HepG2 (cell line): ENCODE measurements at regions not wholly inside any gene's neighbourhood (a gene's known extent, or its start where the extent isn't known, plus 50 kb on each side); places are given as distances from the start of the nearest gene placed in this dataset.

Experiments
- ATAC-seq: fragments of 200-7000 bp; cut with Tn5 transposase; 3 replicates; pipeline ENCODE4 v1.9.1; 2020; ENCODE audit warnings: mild to moderate bottlenecking, moderate library complexity
- BruUV-seq: library from RNA; stranded (reverse); fragments of 400-500 nt; replicated peaks from 2 replicates; lab custom pipeline; 2021; lab: Mats Ljungman, UMichigan
- CTCF ChIA-PET: fragments of 300-600 bp; formaldehyde crosslinking; extraction: SDS; loops from one replicate; lab custom pipeline; 2021; ENCODE audit warnings: low total read pairs, inconsistent platforms, low intra/inter-chr PET ratio; lab: Yijun Ruan, JAX
- POLR2A ChIA-PET: fragments of 350-600 bp; sonication (Branson Sonifier 250); formaldehyde crosslinking; loops from one replicate; lab custom pipeline; 2020; ENCODE audit warnings: antibody characterized with exemption, inconsistent platforms; lab: Yijun Ruan, JAX
- DNase-seq: peaks from one replicate; pipeline ENCODE4 v3.0.0-alpha.2; 2015; ENCODE audit warnings: low spot score
- FAIRE-seq: peaks from 3 replicates; lab custom pipeline; 2011; peaks lifted over from hg19 to GRCh38; lab: Jason Lieb, UNC
- H2AFZ ChIP-seq: one replicate; pipeline ENCODE4 v1.6.1; 2011; ENCODE audit warnings: low read length, inconsistent platforms
- H3K27ac ChIP-seq: fragments of 300-600 bp; 3 replicates; pipeline ENCODE4 v1.8.0; 2011; ENCODE audit warnings: mixed run types, mild to moderate bottlenecking, mixed read lengths, low read length, inconsistent platforms; ENCODE audit not compliant: insufficient read depth; ENCODE audit errors: extremely low read length
- H3K27me3 ChIP-seq, 2 experiments: fragments of 200-600 bp in 1 of 2; 2 replicates in 1 of 2; 3 replicates in 1 of 2; pipeline versions ENCODE4 v1.6.0 to v1.8.0; 2011; ENCODE audit warnings: low read length in 2 of 2, mild to moderate bottlenecking in 2 of 2, moderate library complexity in 2 of 2, inconsistent platforms in 1 of 2; ENCODE audit not compliant: insufficient read depth in 2 of 2, control insufficient read depth in 1 of 2
- H3K36me3 ChIP-seq, 2 experiments: fragments of 200-600 bp in 1 of 2; replicated peaks in 1 of 2; 2 replicates in 1 of 2; 3 replicates in 1 of 2; pipeline versions ENCODE4 v1.5.1 to v1.8.0; 2011; ENCODE audit warnings: low read length in 2 of 2, inconsistent platforms in 1 of 2; ENCODE audit not compliant: insufficient read depth in 2 of 2, control insufficient read depth in 1 of 2
- H3K4me1 ChIP-seq: 2 replicates; pipeline ENCODE4 v1.5.1; 2012; ENCODE audit warnings: low read length, inconsistent platforms; ENCODE audit not compliant: insufficient read depth
- H3K4me2 ChIP-seq: 2 replicates; pipeline ENCODE4 v1.6.0; 2011; ENCODE audit warnings: low read depth, low read length, inconsistent platforms
- H3K4me3 ChIP-seq, 3 experiments: fragments of 200-600 bp in 1 of 3; sonication (generic), shearing (Covaris generic) in 1 of 3; replicated peaks in 1 of 3; 2 replicates each; pipeline ENCODE4 v1.5.1; 2011 to 2016; ENCODE audit warnings: low read length in 3 of 3, inconsistent platforms in 2 of 3, low read depth in 2 of 3, mild to moderate bottlenecking in 2 of 3, control low read depth in 1 of 3, mixed read lengths in 1 of 3; ENCODE audit not compliant: insufficient read depth in 1 of 3
- H3K79me2 ChIP-seq: one replicate; pipeline ENCODE4 v1.6.1; 2011; ENCODE audit warnings: low read length, inconsistent platforms; ENCODE audit not compliant: insufficient read depth
- H3K9ac ChIP-seq: 2 replicates; pipeline ENCODE4 v1.6.0; 2011; ENCODE audit warnings: mild to moderate bottlenecking, low read depth, low read length, inconsistent platforms; ENCODE audit not compliant: insufficient read depth
- H3K9me3 ChIP-seq: 2 replicates; pipeline ENCODE4 v1.5.1; 2012; ENCODE audit warnings: mild to moderate bottlenecking, low read length
- H4K20me1 ChIP-seq: 2 replicates; pipeline ENCODE4 v1.6.0; 2011; ENCODE audit warnings: inconsistent platforms, mild to moderate bottlenecking, low read length, moderate library complexity; ENCODE audit not compliant: insufficient read depth
- HDAC1 ChIP-seq: sonication (generic); formaldehyde crosslinking; IDR thresholded peaks from 2 replicates; pipeline ENCODE4 v1.5.1; 2020; ENCODE audit warnings: mild to moderate bottlenecking, missing genetic modification reagents
- MEIS1 ChIP-seq: sonication (generic); formaldehyde crosslinking; IDR thresholded peaks from 2 replicates; pipeline ENCODE4 v1.9.0; 2021; ENCODE audit warnings: mild to moderate bottlenecking, missing genetic modification reagents, moderate library complexity, borderline replicate concordance
- TP53 ChIP-seq: sonication (generic); formaldehyde crosslinking; conservative IDR thresholded peaks from 2 replicates; pipeline ENCODE4 v1.4.0; 2020; ENCODE audit warnings: missing genetic modification reagents
- ZIK1 ChIP-seq: sonication (generic); formaldehyde crosslinking; IDR thresholded peaks from 2 replicates; pipeline ENCODE4 v1.5.0; 2020; ENCODE audit warnings: mild to moderate bottlenecking, low read depth, missing genetic modification reagents, borderline replicate concordance
- ZNF761 ChIP-seq: sonication (generic); formaldehyde crosslinking; conservative IDR thresholded peaks from 2 replicates; pipeline ENCODE4 v1.4.0; 2020; ENCODE audit warnings: mild to moderate bottlenecking, missing genetic modification reagents
- WGBS: methylation state at CpG from one replicate; pipeline ENCODE4 v1.1.6; 2017; ENCODE audit warnings: low lambda C conversion rate; 5-methylcytosine and 5-hydroxymethylcytosine counted together
- in situ Hi-C: cut with HindIII; loops from 2 replicates; pipeline ENCODE4 v1.10.0; 2017; ENCODE audit warnings: low pct_unique_long_range_greater_than_20kb; ENCODE audit not compliant: extremely low pct_ligation_motif_present
- intact Hi-C: fragments of 100-400 bp; cut with micrococcal nuclease; formaldehyde crosslinking; loops from one replicate; pipeline ENCODE4 v1.10.0; 2022; ENCODE audit not compliant: unreplicated experiment
- TF ChIP-seq, protein P1 (sequence below): sonication (generic); formaldehyde crosslinking; IDR thresholded peaks from 2 replicates; pipeline ENCODE4 v1.4.0; 2020; ENCODE audit warnings: missing genetic modification reagents
- TF ChIP-seq, protein P2 (sequence below): sonication (generic); formaldehyde crosslinking; IDR thresholded peaks from 2 replicates; pipeline ENCODE4 v1.5.1; 2020; ENCODE audit warnings: missing genetic modification reagents, mild to moderate bottlenecking, borderline replicate concordance
- TF ChIP-seq, protein P3 (sequence below), 2 experiments: fragments of 450-650 bp in 1 of 2; sonication (generic) in 1 of 2; formaldehyde crosslinking; IDR thresholded peaks; 2 replicates each; pipeline versions ENCODE4 v1.5.0 to v1.8.0; 2020 to 2022; ENCODE audit warnings: mild to moderate bottlenecking in 1 of 2, missing genetic modification reagents in 1 of 2
- TF ChIP-seq, protein P4 (sequence below): sonication (generic); formaldehyde crosslinking; IDR thresholded peaks from one replicate; pipeline ENCODE4 v1.5.1; 2020; ENCODE audit warnings: mild to moderate bottlenecking, missing genetic modification reagents; ENCODE audit errors: not compliant biosample characterization

DNA sequence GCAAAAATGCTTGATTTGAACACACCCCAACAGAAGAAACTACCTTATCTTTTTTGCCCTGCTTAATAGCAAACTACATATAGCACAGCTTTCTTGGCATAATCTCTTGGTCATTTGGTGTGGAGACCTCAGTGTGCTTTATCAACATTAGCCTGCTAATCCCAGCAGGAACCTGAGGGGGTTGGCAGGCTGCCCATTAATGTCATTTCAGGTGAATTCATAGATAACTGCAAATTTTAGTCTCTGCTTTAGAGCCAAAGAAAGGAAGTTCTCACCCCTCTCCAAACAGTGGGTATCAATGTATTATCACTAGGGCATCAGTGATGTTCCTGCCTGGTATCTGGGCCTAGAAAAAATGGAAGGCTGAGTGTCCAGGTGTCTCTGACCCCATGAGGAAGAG, 489.0 kb downstream of the NTRK2 start (continued):
- TF ChIP-seq, protein P1, sequence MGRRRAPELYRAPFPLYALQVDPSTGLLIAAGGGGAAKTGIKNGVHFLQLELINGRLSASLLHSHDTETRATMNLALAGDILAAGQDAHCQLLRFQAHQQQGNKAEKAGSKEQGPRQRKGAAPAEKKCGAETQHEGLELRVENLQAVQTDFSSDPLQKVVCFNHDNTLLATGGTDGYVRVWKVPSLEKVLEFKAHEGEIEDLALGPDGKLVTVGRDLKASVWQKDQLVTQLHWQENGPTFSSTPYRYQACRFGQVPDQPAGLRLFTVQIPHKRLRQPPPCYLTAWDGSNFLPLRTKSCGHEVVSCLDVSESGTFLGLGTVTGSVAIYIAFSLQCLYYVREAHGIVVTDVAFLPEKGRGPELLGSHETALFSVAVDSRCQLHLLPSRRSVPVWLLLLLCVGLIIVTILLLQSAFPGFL (CRISPR knock-in tag), result no peak

DNA sequence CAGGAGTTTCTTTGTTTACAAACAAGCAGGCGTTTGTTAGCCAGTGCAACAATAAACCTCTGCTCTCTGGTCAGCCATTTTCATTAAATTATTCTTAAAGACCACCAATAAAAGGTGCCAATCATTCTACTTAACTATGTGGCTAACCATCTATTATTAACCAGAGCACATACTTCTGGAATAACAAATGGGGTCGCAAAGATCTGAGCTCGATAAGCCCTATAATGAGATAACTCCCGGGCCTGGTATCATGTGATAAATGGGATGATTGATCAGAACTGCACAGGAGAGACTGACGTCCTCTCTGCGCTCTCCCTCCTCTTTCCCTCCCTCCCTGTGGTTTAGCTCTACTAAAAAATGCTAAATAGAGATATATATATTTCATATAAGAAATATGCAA, 488.2 kb downstream of the NTRK2 start:
- no peak overlapping the region for H3K4me2 ChIP-seq
- no TSS peak for BruUV-seq
- ATAC-seq, result no peak
- TF ChIP-seq MEIS1 (no peak), TP53 (CRISPR knock-in tag) (no peak), ZIK1 (no peak), ZNF761 (CRISPR knock-in tag) (no peak), HDAC1 (no peak)
- TF ChIP-seq, protein P2, sequence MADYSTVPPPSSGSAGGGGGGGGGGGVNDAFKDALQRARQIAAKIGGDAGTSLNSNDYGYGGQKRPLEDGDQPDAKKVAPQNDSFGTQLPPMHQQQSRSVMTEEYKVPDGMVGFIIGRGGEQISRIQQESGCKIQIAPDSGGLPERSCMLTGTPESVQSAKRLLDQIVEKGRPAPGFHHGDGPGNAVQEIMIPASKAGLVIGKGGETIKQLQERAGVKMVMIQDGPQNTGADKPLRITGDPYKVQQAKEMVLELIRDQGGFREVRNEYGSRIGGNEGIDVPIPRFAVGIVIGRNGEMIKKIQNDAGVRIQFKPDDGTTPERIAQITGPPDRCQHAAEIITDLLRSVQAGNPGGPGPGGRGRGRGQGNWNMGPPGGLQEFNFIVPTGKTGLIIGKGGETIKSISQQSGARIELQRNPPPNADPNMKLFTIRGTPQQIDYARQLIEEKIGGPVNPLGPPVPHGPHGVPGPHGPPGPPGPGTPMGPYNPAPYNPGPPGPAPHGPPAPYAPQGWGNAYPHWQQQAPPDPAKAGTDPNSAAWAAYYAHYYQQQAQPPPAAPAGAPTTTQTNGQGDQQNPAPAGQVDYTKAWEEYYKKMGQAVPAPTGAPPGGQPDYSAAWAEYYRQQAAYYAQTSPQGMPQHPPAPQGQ (CRISPR knock-in tag), result no peak
- TF ChIP-seq, protein P3, sequence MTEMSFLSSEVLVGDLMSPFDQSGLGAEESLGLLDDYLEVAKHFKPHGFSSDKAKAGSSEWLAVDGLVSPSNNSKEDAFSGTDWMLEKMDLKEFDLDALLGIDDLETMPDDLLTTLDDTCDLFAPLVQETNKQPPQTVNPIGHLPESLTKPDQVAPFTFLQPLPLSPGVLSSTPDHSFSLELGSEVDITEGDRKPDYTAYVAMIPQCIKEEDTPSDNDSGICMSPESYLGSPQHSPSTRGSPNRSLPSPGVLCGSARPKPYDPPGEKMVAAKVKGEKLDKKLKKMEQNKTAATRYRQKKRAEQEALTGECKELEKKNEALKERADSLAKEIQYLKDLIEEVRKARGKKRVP (CRISPR knock-in tag; IDR thresholded peaks at IDR 0.05), result no peak
- TF ChIP-seq, protein P4, sequence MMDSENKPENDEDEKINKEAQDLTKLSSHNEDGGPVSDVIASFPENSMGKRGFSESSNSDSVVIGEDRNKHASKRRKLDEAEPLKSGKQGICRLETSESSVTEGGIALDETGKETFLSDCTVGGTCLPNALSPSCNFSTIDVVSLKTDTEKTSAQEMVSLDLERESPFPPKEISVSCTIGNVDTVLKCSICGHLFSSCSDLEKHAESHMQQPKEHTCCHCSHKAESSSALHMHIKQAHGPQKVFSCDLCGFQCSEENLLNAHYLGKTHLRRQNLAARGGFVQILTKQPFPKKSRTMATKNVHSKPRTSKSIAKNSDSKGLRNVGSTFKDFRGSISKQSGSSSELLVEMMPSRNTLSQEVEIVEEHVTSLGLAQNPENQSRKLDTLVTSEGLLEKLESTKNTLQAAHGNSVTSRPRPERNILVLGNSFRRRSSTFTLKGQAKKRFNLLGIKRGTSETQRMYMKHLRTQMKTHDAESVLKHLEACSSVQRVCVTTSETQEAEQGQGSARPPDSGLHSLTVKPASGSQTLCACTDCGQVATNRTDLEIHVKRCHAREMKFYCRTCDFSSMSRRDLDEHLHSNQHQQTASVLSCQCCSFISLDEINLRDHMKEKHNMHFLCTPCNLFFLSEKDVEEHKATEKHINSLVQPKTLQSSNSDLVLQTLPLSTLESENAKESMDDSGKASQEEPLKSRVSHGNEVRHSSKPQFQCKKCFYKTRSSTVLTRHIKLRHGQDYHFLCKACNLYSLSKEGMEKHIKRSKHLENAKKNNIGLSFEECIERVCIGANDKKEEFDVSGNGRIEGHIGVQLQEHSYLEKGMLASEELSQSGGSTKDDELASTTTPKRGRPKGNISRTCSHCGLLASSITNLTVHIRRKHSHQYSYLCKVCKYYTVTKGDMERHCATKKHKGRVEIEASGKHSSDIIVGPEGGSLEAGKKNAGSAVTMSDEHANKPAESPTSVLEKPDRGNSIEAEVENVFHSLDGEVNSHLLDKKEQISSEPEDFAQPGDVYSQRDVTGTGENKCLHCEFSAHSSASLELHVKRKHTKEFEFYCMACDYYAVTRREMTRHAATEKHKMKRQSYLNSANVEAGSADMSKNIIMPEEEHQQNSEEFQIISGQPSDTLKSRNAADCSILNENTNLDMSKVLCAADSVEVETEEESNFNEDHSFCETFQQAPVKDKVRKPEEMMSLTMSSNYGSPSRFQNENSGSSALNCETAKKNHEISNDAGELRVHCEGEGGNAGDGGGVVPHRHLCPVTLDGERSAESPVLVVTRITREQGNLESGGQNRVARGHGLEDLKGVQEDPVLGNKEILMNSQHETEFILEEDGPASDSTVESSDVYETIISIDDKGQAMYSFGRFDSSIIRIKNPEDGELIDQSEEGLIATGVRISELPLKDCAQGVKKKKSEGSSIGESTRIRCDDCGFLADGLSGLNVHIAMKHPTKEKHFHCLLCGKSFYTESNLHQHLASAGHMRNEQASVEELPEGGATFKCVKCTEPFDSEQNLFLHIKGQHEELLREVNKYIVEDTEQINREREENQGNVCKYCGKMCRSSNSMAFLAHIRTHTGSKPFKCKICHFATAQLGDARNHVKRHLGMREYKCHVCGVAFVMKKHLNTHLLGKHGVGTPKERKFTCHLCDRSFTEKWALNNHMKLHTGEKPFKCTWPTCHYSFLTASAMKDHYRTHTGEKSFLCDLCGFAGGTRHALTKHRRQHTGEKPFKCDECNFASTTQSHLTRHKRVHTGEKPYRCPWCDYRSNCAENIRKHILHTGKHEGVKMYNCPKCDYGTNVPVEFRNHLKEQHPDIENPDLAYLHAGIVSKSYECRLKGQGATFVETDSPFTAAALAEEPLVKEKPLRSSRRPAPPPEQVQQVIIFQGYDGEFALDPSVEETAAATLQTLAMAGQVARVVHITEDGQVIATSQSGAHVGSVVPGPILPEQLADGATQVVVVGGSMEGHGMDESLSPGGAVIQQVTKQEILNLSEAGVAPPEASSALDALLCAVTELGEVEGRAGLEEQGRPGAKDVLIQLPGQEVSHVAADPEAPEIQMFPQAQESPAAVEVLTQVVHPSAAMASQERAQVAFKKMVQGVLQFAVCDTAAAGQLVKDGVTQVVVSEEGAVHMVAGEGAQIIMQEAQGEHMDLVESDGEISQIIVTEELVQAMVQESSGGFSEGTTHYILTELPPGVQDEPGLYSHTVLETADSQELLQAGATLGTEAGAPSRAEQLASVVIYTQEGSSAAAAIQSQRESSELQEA (CRISPR knock-in tag), result no peak

More for the DNA sequence above, 488.2 kb downstream of the NTRK2 start:
- in situ Hi-C loops (no loop called here), intact Hi-C loops (no loop called here)
- Histone ChIP-seq H3K27ac (no peak overlapping the region), H3K79me2 (no peaks in the 10 kb centered on the region), H2AFZ (no peak overlapping the region), H4K20me1 (no peaks in the 10 kb centered on the region), H3K9me3 (no peaks in the 10 kb centered on the region), H3K4me1 (no peaks in the 10 kb centered on the region), H3K27me3 (no peaks in the 10 kb centered on the region), H3K4me3 (no peak overlapping the region), H3K36me3 (no peaks in the 10 kb centered on the region), H3K9ac (no peak overlapping the region)
- ChIA-PET POLR2A (no interaction called here), CTCF (no interaction called here)
- DNase-seq (no peak), FAIRE-seq (no peak)
- WGBS, result 1% methylated on average over 6 of the region's 6 CpGs
